Activated effector memory CD4-positive, alpha-beta T cell treated with Interleukin-2 at 50 U/mL for 16 hours (primary cell): ENCODE measurements at regions not wholly inside any gene's neighbourhood (a gene's known extent, or its start where the extent isn't known, plus 50 kb on each side); places are given as distances from the start of the nearest gene placed in this dataset.

ENCODE experiments used
- DNase-seq: peaks from one replicate; pipeline ENCODE4 v3.0.0-alpha.2; 2020

DNA sequence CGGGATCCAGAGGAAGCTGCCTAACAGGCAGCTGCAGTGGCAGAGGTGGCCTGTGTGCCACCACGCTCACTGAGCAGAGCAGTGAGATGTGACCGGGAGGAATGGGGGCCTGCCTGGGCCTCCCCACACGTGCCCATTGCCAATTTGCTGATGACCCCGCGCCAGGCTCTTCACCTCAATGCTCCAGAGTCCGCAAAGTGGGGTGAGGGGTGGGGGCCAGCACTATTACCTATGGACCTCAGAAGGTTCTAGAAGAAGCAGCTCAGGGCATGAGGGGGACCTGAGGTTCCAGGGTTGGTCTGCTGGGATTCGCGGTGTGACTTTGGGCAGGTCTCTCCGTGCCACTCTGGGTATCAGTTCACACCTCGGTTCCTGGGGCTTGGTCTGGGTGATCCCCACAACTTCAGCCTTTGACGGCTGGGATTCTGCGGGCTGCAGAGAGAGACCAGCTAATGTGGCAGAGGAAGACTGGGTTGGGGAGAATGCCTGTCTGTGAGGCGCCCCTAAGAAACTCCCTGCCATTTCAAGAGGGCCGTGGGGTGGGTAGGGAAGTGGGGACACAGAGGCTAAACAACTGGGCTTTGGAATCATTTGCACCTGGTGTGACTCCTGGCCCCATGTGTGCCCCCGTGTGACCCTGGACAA, 231.0 kb upstream of the MVB12B start:
- DNase-seq = no peak

DNA sequence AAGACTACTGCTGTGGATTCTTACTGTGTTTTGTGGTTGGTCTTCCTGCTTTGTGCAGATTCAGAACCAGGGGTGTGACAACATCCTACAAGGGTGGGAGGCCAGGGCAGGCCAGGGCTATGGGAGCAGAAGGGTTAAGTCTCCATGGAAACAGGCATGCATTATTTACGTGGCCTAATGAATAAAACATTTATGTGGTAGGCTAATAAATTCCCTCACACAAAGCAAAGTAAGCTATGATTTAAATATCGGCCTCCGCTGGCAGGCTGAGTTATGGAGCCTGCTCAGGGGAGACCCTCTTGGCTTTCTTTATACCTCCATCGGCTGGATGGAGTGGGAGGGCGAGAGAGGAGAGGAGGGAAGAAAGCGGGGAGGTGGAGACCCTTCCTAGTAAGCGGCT, 230.3 kb upstream of the MVB12B start:
- no peak for DNase-seq

DNA sequence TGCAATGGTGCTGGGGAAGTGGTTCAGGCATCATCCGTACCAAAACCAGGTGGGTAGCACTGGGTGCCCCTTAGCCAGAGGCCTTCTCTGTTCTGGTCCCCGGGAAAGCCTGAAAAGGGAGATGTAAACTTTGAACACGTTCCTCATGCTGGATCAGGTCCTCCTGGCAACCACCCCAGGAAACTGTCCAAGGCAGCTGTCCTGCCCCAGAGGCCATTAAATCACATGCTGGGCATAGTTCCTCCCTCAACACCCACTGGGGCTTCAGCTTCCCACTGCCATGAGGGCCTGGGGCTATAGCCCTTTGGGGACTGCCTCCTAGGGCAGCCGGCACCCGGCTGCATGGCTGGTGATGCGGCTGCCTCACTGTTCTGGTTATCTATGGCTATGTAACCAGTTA, 228.9 kb upstream of the MVB12B start:
- DNase-seq = no peak

DNA sequence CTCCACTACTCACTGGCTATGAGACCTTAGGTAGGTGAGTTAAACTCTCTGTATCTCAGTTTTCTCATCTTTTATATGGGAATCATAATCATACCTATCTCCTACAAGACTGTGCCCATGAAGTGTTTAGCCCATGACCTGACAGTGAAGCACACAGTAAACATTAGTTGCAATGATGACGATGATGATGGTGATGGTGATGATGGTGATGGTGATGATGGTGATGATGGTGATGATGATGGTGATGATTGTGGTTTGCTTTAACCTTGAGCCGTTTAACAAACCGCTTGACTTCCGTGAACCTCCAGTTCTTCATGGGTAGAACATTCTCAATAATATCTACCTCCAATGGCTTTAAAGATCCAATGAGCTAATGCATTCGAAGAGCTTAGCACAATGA, 220.2 kb upstream of the MVB12B start:
- DNase-seq = no peak

DNA sequence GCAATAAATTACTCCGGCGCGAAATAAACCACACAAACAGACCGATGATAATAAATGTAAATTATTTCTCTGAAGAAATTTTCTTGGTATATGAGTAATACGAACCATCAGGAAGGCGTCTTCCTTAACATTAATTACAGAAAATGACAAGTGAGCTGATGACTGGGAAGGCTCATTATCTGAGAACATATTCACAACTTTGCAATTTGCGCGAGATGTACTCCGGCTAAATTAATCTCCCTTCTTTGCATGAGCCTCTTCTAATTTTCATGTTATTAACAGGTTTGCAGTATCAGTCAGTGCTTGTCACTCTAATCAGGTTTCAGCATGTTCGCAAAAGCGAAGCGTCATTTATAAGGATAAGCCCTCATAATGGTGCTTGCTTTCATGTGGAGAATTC, 218.9 kb upstream of the MVB12B start:
- DNase-seq = no peak

DNA sequence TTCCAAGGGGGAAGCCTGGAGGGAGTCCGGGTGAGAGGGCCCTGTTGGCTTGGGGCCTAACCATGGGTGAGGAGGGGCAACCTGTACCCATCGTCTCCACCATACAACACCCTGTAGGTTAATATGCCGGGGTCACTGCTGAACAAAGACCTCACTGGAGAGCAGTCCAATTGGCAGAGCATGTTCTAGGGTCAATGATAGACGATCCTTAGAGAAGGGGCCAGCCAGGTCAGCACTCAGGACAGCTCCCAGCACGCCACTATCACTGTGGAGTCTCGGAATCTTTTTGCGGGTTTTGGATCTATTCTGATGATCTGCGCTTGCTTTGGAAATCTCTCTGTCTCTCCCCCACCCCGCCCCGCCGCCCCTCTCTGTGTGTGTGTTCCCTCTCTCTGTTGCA, 218.4 kb upstream of the MVB12B start:
- DNase-seq = no peak

DNA sequence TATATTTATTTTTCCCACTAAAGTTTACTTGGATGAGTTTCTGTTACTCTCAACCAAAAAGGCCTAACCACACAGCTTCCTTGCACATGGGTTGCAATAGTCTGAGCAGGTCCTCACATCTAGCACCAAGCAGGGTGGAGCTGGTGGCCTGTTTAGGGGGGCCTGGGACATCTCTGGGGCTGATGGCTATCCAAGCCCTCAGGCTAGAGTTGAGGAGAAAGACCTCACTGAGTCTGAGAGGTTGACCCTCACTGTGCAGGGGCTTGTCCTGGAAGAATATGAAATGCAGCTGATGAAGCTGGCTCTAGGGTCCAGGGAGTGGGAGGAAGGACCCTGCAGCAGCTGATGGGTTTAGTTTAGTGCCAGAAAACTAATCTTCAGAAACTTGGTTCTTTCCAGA, 217.1 kb upstream of the MVB12B start:
- DNase-seq = no peak

DNA sequence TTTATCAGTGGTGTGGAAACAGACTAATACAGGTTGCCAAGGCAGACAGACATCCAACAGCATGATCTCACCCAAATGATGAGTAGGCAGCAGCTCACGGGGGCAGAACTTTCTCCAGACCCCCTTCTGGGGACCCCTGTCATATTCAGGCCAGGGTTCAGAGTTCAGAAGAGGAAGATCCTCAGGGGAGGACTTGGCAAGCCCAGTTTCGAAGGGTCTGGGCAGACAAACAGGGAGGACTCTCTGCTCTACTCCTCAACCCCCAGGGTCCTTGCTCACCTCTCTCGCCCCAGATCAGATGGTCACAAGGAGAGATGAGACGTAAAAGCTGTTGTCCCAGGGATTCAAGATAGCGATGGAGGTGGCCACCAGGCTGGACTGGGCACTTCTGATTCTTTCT, 215.1 kb upstream of the MVB12B start:
- no peak for DNase-seq

DNA sequence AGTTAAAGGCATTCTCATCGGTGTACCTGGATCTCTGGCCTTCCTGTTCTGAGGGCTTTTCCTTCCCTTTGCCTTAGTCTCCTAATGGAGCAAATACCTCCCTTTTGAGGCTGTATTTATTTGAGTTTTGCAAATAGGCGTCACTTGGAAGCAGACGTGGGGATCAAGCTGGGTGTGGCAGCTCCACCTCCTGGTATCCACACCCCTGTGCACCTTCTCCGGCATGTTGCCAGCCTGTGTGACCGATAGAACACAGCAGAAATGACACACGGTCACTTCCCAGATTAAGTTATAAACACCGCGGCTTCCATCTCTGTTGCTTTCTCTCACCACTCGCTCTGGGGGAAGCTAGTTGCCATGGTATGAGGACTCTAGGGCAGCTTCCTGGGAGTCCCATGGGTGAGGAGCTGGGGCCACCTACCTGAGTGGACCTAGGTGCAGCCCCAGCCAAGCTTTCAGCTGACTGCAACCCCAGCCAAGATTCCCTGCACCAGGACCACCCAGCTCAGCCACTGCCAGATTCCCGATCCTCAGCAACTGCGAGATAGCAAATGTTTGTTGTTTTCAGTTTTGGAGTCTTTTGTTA, 214.4 kb upstream of the MVB12B start:
- DNase-seq = no peak

DNA sequence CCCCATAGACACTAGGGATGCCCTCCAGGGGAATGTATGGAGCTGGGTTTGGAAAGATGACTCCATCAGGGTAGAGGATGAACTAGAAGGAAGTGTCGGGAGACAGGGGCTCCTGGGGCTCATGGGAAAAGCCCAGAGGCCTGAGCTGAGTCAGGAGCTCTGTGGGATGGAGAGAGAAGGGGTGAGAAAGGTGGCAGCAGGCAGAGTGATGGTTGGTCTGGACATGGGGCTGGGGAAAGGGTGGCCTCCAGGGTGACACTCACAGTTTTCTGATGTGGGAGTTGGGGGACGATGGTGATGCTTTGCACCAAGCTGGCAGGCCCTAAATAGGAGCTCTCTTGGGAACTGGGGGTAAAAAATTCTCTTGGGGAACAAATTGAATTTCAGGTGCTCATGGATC, 213.5 kb upstream of the MVB12B start:
- no peak for DNase-seq

DNA sequence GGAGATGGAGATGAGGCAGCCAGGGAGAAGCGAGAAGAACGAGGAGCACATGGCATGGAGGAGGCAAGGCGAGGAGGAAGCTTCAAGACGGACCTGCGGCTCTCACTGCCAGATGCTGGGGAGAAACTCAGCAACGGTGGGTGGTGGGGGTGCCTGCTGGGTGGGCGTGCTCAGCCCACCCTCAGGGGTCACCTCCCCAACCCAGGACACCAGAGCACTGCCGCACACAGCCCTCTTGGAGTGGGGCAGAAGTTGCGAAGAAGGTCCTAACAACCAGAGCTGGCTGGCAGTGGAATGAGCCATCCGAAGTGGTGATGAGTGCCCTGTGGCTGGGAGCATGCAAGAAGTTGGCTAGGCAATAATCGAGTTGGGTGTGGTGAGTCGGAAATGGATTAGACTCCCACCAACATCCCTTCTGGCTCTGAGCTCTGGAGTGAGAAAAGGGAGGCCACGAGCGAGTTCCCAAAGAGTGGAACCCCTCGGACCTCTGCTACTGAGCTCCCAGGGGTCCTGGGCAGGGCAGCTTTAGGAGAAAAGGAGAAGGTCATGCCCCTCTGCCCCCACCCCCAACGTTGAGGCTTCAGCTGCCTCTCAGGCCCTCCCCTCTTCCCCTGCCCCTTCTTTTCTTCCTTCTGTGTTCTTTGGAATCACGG, 212.7 kb upstream of the MVB12B start:
- no peak for DNase-seq

DNA sequence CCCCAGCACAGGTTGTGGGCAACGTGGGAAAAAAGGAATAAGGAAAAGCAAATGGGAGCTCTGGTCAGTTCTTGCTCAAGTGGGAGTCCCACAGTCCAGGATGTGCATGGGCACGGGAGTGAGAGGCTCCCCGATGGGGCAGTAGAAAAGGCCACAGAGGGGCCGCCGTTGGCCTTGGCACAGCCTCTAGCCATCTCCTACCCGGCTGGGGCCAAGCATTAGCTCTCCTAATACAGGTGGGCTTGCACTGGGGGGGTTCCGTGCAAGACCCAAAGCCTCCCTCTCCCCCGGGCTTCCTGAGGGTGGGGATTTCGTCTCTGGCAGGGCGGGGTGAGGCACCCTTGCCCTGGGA, 212.2 kb upstream of the MVB12B start:
- DNase-seq = no peak

DNA sequence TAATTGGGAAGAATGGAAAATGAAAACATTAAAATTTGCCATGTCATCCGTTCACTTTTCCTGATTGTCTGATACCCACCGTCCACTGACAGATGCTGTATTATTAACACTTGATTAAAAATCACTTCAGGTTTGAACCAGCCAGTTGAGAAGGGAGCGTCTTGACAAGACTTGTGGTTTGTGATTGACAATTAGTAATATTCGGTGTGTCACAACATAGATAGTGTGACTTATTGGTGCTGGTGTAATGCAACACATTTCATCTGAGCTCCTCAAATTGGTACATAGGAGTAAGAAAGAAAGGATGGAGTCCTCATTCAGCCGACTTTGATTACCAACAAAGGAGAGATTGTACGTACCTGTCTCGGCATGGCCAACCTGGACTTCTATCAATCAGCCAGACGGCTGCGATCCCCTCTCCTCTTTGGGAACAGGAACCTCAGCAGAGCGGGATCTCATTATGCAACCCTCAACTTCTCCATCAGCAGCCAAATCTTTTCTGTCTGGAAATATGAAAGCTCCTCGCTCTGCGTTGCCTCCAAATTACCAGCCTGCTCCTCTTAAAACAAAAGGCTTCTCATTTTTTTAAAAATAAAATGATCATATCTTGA, 211.7 kb upstream of the MVB12B start:
- DNase-seq = no peak

DNA sequence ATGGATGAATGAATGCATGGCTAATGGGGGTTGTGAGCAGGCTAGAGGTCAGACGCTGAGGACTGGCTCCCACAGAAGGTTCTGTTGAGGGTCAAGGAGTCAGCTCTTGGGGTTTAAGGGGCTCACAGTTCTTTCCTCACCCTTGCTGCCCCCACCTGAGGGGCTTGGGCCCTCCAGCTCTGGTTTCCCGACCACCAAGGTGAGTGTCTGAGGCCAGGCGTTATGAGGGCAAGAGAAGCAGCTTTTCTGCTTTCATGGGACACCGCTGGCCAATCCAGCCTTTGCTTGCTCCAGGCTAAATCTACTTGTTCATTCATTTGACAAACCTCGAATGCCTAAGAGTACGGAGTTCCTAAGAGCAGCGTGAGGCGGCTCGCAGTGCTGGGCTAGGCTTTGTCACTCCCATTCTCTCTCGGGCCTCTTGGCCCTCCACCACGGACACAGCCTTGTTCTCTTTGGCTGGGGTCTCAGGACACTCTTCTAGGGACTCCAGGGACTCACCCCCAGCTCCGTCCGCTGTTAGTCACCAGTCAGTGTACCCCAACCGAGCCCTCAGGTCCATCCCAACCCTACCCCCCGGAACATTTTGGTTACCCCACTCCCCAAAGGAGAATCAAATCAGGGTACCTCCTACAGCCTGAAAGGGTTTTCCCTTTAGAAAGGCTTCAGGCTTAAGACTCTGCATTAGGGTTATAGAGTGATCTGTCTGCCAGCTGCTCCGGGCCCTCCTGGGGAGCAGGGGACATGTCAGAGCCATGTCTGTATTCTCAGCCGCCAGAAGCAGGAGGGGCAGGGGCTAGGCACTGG, 210.1 kb upstream of the MVB12B start:
- no peak for DNase-seq

DNA sequence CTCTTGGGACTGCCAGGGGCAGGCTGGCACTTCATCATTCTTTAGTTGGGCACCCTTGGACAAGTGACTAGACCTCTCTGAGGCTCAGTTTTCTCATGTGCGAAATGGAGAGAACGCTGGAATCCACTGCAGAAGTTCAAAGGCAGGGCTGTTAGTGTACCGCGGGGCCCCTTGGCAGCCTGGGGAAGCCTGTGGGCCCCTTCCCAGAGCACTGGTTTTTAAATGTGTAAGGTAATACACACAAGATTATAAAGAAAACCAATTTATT, 209.5 kb upstream of the MVB12B start:
- DNase-seq = no peak

DNA sequence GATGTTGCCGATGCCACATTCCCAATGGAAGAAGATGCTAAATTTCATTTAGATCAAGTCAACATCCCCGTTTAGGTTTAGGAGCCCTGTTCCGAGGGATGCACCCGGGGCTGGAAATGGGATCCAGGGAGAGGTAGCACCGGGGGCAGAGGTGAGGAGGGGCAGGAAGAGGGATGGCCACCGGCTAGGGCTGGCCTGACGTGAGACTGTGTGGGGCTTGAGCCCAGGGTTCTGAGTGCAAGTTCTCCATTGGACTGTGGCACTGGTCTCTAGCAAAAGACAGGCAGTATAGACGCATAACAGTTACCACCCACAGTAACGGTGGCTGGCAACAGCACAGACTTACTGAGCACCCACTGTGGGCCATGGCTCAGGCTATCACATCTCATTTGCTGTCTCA, 209.0 kb upstream of the MVB12B start:
- no peak for DNase-seq

DNA sequence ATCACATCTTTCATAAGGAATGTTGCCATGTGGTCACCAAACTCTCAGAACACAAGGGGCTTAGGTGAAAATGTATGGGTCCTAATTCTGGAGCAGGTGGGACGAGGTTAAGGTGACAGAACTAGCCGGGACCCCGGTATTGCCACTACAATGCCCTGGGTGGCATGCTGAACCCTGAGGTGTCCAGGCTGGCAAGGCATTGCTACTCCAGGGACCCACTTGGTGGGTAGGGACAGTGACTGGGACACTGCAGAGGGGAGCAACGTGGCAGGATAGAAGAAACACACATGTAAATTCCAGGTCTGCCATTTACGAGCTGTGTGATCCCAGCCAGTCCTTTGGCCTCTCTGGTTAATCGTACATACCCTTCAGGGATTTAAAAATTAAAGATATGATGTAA, 206.9 kb upstream of the MVB12B start:
- DNase-seq = no peak

DNA sequence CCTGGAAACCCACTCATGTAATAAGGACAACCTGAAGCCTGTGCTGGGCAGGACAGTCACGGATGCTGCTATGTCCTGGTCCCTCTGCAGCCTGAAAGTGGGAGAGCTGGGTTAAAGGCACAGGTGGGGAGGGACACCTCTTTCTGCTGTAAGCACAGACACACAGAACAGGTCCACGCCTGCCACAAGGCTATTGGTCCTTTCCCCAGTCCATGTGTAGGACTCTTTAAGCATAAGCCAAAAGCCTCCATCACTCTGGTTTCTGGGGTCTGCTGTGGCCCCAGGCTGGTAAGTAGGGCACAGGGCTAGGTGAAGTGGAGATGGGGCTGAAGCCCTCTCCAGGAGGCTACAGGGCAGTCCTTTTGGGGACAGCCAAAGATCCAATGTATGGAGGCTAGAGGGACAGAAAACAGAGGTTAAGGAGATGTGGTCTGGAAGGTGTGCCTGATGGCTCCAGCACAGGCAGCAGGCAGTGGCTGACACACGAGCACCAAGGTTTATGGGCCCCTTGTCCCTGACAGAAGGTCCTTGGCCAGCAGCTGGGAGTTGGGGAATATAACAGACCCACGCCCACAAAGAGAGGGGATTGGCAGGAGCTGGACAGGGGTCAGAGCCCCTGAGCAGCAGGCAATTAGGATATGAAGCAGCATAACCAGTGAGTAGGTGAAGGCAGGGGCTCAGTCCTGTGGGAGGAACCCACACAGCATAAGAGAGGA, 203.6 kb upstream of the MVB12B start:
- DNase-seq = no peak

DNA sequence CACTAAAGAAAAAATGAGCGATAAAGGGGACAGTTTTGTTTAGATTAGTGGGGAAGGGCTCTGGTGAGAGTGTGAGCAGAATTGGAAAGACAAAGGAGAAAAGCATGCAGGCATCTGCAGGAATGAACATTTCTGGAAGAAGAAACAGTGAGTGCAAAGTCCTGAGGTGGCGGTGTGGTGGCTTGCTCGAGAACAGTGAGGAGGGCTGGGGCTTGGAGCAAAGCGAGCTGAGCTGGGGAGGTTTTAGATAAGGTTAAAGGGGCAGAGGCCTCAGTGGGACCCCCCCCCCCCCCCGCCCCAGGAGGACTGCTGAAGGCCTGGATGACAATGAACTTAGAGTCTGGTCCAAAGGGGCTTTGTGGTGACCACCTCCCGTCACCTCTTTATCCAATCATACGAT, 202.7 kb upstream of the MVB12B start:
- DNase-seq = no peak

DNA sequence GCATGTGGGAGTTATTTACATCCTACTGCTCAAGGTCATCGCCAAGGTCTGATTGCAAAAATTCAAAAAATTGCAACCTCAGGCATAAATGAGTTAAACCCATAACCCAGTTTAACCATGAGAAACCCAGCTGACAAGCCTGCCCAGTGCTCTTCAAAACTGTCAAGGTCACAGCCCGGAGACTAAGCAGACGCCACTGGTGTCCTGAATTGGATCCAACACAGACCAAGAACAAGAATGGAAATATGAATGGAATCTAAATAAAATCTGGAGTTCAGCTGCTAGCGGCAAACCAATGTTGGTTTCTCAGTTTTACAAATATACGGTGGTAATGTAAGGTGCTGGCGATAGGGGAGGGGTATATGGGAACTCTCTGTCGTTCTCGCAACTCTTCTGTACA, 201.5 kb upstream of the MVB12B start:
- DNase-seq = no peak

DNA sequence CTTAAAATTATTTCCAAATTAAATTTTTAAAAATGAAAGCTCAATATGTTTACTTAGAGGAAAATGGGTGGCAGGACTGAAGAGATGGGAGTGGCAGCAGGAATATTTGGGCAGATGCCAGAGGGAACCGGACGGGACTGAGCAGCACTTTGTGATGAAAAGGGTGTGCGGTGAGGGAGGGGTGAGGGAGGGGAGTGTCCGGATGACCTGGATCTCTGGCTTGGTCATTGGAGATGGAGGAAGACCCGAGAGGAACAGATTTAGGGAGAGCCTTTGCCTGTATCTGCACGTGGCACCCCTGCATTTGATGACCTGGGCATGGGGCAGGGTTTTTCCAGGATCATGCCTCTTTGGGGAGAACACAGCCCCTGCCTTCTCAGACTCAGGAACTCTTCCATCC, 201.1 kb upstream of the MVB12B start:
- DNase-seq = no peak

DNA sequence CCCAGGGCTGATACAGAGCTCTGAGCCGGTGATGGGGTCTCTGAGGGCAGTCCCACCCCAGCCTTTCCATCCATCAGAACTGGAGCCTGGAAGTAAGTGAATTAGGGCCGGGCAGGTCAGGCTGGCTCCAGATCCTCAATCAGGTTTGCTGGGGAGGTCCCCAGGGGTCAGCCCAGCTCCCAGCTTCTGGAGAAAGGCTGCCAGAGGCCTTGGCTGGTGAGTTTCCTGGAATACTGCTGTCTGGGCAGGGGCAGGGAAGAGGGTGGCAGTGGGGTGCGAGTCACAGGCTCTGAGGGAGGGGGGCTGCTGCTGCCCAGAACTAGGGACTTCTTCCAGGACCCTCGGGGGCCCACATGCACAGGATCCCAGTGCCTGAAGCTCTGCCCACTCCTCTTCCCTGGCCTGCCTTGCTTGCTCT, 200.6 kb upstream of the MVB12B start:
- no peak for DNase-seq

DNA sequence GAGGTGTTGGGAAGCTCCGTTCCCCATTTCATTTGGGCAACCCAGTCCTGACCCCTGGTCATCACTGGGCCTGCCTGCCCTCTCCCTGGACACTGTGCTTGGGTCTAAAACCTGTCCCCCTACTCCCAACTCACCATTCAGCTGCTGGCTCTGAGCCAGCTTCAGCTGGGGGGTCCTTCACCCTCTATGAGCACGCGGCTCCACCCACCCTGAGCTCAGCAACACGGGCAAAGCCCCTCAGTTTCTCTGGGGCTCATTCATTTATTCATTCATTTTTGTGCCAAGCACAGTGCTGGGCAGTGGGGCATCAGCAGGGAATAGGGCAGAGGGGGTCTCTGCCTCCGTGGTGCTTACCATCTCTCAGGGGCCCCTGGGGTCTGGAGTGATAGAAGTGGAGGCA, 199.8 kb upstream of the MVB12B start:
- no peak for DNase-seq
